ENCODE measurements at regions not wholly inside any gene's neighbourhood (a gene's known extent, or its start where the extent isn't known, plus 50 kb on each side); places are given as distances from the start of the nearest gene placed in this dataset.

DNA sequence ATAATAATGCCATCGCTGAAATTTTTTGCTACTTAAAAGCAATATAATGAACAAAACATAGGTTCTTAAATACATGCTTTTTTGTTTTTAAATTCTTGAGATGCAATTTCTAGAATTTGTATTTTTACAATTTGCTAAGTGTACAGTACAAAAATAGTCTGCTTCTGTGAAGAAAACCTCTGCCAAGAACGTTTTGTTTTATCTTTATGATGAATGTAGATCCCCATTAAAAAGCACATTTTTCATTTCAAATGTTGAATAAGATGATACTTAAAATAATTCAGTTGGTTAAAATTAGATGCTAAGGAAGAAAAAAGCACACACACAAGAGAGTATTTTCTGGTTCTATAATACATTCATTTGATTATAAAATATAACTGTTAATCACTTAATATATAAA lies 1358.5 kb upstream of the CITED2 start:
- Histone ChIP-seq H3K27ac (no peak overlapping the region), H3K27me3 (replicated peaks; ENCODE audit: insufficient read depth) (no peaks in the 10 kb centered on the region), H3K4me1 (replicated peaks) (no peaks in the 10 kb centered on the region), H3K4me3 (no peak overlapping the region), H3K36me3 (no peaks in the 10 kb centered on the region), H3K9me3 (no peaks in the 10 kb centered on the region)
- WGBS = 59% methylated on average over 2 of the region's 2 CpGs
- no peak for TF ChIP-seq POLR2A (IDR thresholded peaks at IDR 0.05)
- TF ChIP-seq, protein P1, sequence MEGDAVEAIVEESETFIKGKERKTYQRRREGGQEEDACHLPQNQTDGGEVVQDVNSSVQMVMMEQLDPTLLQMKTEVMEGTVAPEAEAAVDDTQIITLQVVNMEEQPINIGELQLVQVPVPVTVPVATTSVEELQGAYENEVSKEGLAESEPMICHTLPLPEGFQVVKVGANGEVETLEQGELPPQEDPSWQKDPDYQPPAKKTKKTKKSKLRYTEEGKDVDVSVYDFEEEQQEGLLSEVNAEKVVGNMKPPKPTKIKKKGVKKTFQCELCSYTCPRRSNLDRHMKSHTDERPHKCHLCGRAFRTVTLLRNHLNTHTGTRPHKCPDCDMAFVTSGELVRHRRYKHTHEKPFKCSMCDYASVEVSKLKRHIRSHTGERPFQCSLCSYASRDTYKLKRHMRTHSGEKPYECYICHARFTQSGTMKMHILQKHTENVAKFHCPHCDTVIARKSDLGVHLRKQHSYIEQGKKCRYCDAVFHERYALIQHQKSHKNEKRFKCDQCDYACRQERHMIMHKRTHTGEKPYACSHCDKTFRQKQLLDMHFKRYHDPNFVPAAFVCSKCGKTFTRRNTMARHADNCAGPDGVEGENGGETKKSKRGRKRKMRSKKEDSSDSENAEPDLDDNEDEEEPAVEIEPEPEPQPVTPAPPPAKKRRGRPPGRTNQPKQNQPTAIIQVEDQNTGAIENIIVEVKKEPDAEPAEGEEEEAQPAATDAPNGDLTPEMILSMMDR (IDR thresholded peaks at IDR 0.05) = no peak
- no peak for TF ChIP-seq POLR2AphosphoS5 (IDR thresholded peaks at IDR 0.05)
- DNase-seq (ENCODE audit: low spot score) = no peak
- intact Hi-C loops (cut with DNase I) = no loop called here

GRCh38 chr6:140732155-140732554 lies 1357.7 kb upstream of the CITED2 start:
- no peak overlapping the region for H3K27ac ChIP-seq
- no peaks in the 10 kb centered on the region for H3K4me1 ChIP-seq (replicated peaks)
- DNase-seq (ENCODE audit: low spot score) = no peak
- intact Hi-C loops (cut with DNase I) = no loop called here
- H3K36me3 ChIP-seq = no peaks in the 10 kb centered on the region
- WGBS = 51% methylated on average over 2 of the region's 2 CpGs
- TF ChIP-seq POLR2AphosphoS5 (IDR thresholded peaks at IDR 0.05) (no peak), POLR2A (IDR thresholded peaks at IDR 0.05) (no peak)
- TF ChIP-seq, protein P1 (IDR thresholded peaks at IDR 0.05) = no peak
- no peaks in the 10 kb centered on the region for H3K9me3 ChIP-seq
- no peaks in the 10 kb centered on the region for H3K27me3 ChIP-seq (replicated peaks; ENCODE audit: insufficient read depth)
- no peak overlapping the region for H3K4me3 ChIP-seq

GRCh38 chr6:140731741-140732140 lies 1357.3 kb upstream of the CITED2 start:
- TF ChIP-seq, protein P1 (IDR thresholded peaks at IDR 0.05) = no peak
- no peak for TF ChIP-seq POLR2AphosphoS5 (IDR thresholded peaks at IDR 0.05)
- no peak for TF ChIP-seq POLR2A (IDR thresholded peaks at IDR 0.05)
- no peak for DNase-seq (ENCODE audit: low spot score)
- Histone ChIP-seq H3K4me1 (replicated peaks) (no peaks in the 10 kb centered on the region), H3K27me3 (replicated peaks; ENCODE audit: insufficient read depth) (no peaks in the 10 kb centered on the region), H3K27ac (no peak overlapping the region), H3K4me3 (no peak overlapping the region), H3K9me3 (no peaks in the 10 kb centered on the region), H3K36me3 (no peaks in the 10 kb centered on the region)
- 32% methylated on average over 3 of the region's 3 CpGs for WGBS
- intact Hi-C loops (cut with DNase I) = no loop called here

- H3K4me3 ChIP-seq = no peak overlapping the region
Observed at GRCh38 chr6:140729521-140729920, 1355.1 kb upstream of the CITED2 start.

GRCh38 chr6:140718021-140718420 lies 1343.6 kb upstream of the CITED2 start:
- H3K4me1 ChIP-seq (replicated peaks) = no peaks in the 10 kb centered on the region
- intact Hi-C loops (cut with DNase I) = no loop called here
- no peaks in the 10 kb centered on the region for H3K36me3 ChIP-seq
- no peak for DNase-seq (ENCODE audit: low spot score)
- H3K4me3 ChIP-seq = no peak overlapping the region
- H3K9me3 ChIP-seq = no peaks in the 10 kb centered on the region
- no peaks in the 10 kb centered on the region for H3K27me3 ChIP-seq (replicated peaks; ENCODE audit: insufficient read depth)
- TF ChIP-seq POLR2A (IDR thresholded peaks at IDR 0.05) (no peak), POLR2AphosphoS5 (IDR thresholded peaks at IDR 0.05) (no peak)
- H3K27ac ChIP-seq = no peak overlapping the region

More at GRCh38 chr6:140729521-140729920, 1355.1 kb upstream of the CITED2 start:
- no peaks in the 10 kb centered on the region for H3K4me1 ChIP-seq (replicated peaks)
- intact Hi-C loops (cut with DNase I) = no loop called here
- TF ChIP-seq POLR2AphosphoS5 (IDR thresholded peaks at IDR 0.05) = no peak
- TF ChIP-seq POLR2A (IDR thresholded peaks at IDR 0.05) = no peak
- TF ChIP-seq, protein P1 (IDR thresholded peaks at IDR 0.05) = no peak
- no peak for DNase-seq (ENCODE audit: low spot score)
- H3K9me3 ChIP-seq = no peaks in the 10 kb centered on the region
- no peak overlapping the region for H3K27ac ChIP-seq
- H3K27me3 ChIP-seq (replicated peaks; ENCODE audit: insufficient read depth) = no peaks in the 10 kb centered on the region
- H3K36me3 ChIP-seq = no peaks in the 10 kb centered on the region
